Activated naive CD8-positive, alpha-beta T cell treated with anti-CD3 and anti-CD28 coated beads, Interleukin-2, amount 50 U/mL, for 24 hours (primary cell): ENCODE measurements at regions not wholly inside any gene's neighbourhood (a gene's known extent, or its start where the extent isn't known, plus 50 kb on each side); places are given as distances from the start of the nearest gene placed in this dataset.

Experiments
- ATAC-seq: fragments of 150-1000 bp; cut with Tn5 transposase; one replicate; pipeline ENCODE4 v1.10.0; 2021
- DNase-seq: peaks from one replicate; pipeline ENCODE4 v3.0.0; 2021
- H3K27ac Mint-ChIP-seq: one replicate; pipeline ENCODE4 v1.8.0; 2021; ENCODE audit warnings: mild to moderate bottlenecking, mixed read lengths
- H3K27me3 Mint-ChIP-seq: one replicate; pipeline ENCODE4 v1.8.0; 2021; ENCODE audit warnings: mixed read lengths
- H3K36me3 Mint-ChIP-seq: one replicate; pipeline ENCODE4 v1.8.0; 2021; ENCODE audit warnings: low read depth, mixed read lengths
- H3K4me1 Mint-ChIP-seq: one replicate; pipeline ENCODE4 v1.8.0; 2021; ENCODE audit warnings: mixed read lengths
- H3K4me3 Mint-ChIP-seq: one replicate; pipeline ENCODE4 v1.8.0; 2021; ENCODE audit warnings: mild to moderate bottlenecking, moderate library complexity, mixed read lengths
- H3K9me3 Mint-ChIP-seq: one replicate; pipeline ENCODE4 v1.8.0; 2021; ENCODE audit warnings: mixed read lengths

DNA sequence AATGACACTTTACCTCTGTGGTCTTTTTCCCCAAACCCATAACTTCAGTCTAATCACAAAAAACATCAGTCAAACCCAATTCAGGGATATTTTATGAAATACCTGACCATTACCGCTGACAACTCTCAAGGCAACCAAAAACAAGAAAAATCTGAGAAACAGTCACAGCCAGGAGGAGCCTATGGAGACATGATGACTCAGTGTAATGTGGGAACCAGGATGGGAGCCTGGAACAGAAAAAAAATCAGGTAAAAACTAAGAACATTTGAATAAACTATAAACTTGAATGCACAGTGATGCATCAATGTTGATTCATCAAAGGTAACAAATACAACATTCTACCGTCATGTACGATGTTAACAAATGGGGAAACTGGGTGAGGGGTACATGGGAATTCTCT is 84.1 kb upstream of the TSHZ2 start:
- H3K27ac Mint-ChIP-seq: no peak overlapping the region
- no peak overlapping the region for H3K4me3 Mint-ChIP-seq
- no peak for DNase-seq
- peaks cover 6% of the 10 kb centered on the region for H3K27me3 Mint-ChIP-seq
- ATAC-seq: no peak
- peaks cover 4% of the 10 kb centered on the region for H3K9me3 Mint-ChIP-seq
- H3K36me3 Mint-ChIP-seq: no peaks in the 10 kb centered on the region
- H3K4me1 Mint-ChIP-seq: no peaks in the 10 kb centered on the region

DNA sequence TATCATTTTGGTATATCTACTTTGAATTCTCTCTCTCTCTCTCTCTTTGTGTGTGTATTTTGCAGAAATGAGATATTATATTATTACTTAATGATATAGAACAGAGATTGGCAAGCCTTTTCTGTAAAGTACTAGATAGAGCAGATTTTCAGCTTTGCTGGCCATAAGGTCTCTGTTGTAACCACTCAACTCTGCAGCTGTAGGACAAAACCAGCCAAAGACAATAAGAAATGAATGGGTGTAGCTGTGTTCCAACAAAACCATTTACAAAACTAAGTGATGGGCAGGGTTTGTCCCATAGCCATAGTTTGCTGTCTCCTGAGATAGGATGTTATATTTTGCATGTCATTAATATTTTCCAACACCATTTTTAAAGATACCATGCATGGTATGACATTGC is 91.2 kb upstream of the TSHZ2 start:
- Mint-ChIP-seq H3K4me3 (no peak overlapping the region), H3K27ac (no peak overlapping the region), H3K4me1 (no peaks in the 10 kb centered on the region), H3K9me3 (no peaks in the 10 kb centered on the region), H3K27me3 (peaks cover 5% of the 10 kb centered on the region), H3K36me3 (no peaks in the 10 kb centered on the region)
- ATAC-seq (no peak), DNase-seq (no peak)

DNA sequence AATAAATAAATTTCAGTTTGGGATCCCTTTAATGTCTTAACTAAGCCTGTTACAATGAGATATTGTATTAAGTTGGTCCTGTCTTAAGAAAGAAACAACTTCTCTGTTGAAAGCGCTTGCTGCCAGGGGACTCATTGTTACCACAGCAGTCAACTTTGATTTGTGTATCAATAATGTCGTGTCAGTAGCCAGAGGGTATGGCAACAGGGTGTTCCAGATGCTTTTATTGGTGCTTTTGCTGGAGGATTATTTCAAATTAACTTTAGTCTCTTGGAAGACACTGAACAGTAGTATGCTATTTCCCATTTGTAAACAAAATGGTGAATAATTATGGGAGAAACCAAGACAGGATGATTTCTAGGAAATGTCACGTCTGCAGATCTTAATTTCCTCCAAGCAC is 91.9 kb upstream of the TSHZ2 start:
- Mint-ChIP-seq H3K27me3 (peaks cover 2% of the 10 kb centered on the region), H3K4me1 (no peaks in the 10 kb centered on the region), H3K27ac (no peak overlapping the region), H3K4me3 (no peak overlapping the region), H3K36me3 (no peaks in the 10 kb centered on the region), H3K9me3 (no peaks in the 10 kb centered on the region)
- ATAC-seq (no peak), DNase-seq (no peak)

DNA sequence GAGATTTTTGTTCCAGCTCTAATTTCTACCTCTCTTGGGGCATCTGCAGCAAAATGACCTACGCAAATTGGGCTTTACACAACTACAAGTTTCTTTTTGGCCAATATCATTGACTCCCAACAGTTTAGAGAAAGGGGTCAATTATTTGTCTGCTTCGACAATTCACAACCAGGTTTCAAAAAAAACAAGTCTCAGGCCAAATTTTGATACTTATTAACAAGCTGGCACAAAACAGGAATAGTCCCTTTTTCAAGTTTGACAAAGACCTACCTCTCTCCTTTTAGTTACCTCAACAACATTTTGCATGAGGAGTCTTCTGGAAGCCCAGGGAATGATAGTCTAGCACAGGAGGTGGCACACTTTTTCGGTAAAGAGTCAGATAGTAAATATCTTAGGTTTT is 97.9 kb upstream of the TSHZ2 start:
- H3K9me3 Mint-ChIP-seq: no peaks in the 10 kb centered on the region
- ATAC-seq (no peak), DNase-seq (no peak)
- H3K27me3 Mint-ChIP-seq: peaks cover 2% of the 10 kb centered on the region
- no peak overlapping the region for H3K27ac Mint-ChIP-seq
- H3K4me1 Mint-ChIP-seq: no peaks in the 10 kb centered on the region
- H3K4me3 Mint-ChIP-seq: no peak overlapping the region
- H3K36me3 Mint-ChIP-seq: no peaks in the 10 kb centered on the region

DNA sequence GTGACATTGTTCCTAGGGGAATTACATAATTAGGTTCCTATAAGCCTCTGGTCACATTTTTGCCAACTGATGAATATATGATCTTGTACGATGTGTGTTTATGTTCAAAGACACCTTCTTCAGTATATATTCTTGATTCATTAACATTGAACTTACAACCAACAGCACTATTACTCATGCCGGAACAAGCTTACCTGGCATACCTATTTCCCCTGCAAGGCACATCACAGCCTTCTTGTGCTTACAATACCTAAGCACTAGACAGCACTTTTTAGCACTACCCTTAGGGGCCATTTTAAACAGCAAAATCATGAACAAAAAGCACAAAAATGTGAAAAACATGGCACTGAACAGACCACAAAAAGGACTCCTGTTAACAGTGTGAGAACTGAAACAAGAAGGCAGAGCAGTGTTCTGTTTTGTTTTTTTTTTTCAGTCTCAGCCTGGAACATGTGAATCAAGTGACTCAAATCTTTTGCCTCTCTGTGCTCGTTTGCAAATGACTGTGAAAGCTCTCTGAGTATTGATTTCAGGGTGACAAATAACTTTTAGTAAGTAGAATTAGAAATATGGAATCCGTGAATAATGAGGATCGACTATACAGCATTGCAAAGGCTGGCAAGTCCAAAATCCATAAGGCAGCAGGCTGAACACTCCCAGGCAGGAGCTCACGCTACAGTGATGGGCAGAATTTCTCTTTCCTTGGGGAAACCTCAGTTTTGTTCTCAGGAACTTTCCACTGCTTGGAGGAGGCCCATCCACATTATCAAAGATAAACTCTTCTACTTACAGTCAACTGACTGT is 102.3 kb upstream of the TSHZ2 start:
- Mint-ChIP-seq H3K27me3 (no peaks in the 10 kb centered on the region), H3K27ac (no peak overlapping the region), H3K4me1 (no peaks in the 10 kb centered on the region), H3K9me3 (peaks cover 3% of the 10 kb centered on the region), H3K4me3 (no peak overlapping the region), H3K36me3 (no peaks in the 10 kb centered on the region)
- no peak for ATAC-seq
- DNase-seq: no peak

DNA sequence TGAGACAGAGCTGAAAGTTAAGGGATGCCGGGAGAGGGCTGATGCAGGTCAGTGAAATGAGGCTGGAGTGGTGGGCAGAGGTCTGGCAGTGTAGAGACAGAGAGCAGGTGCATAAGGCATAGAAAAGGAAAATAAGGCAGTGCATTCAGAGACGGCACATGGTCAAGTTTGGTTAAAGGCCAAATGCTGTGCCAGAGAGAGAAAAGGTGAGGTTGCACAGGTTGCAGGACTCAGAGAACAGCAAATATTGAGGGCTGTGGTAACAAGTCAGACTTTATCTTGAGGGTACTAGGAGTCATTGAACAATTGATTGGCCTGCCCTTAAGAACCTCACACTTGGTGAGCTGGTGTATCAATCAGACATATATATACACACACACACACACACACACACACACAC is 102.9 kb upstream of the TSHZ2 start:
- Mint-ChIP-seq H3K4me3 (no peak overlapping the region), H3K4me1 (no peaks in the 10 kb centered on the region), H3K36me3 (no peaks in the 10 kb centered on the region), H3K27me3 (no peaks in the 10 kb centered on the region), H3K9me3 (peaks cover 3% of the 10 kb centered on the region), H3K27ac (no peak overlapping the region)
- no peak for DNase-seq
- no peak for ATAC-seq

DNA sequence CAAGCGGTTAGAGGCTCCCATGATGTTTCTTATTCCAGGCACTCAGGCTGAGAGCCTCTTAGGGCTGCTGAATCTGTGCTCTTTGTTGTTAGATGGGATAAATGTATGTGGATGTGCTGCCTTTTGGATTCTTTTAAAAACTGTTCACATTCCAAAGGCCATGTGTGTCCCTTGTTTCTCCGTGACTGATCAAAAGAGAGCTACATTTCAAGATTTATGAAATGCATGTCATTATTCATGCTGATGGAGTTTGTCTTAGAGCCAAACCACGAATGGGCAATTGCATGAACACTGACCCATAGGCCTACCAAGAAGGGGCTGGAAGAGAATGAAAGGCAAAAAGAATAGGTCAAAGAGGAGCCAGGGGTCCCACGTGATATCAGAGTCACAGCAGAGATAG is 104.9 kb upstream of the TSHZ2 start:
- no peak for ATAC-seq
- Mint-ChIP-seq H3K27ac (no peak overlapping the region), H3K27me3 (no peaks in the 10 kb centered on the region), H3K4me3 (no peak overlapping the region), H3K36me3 (no peaks in the 10 kb centered on the region), H3K4me1 (no peaks in the 10 kb centered on the region), H3K9me3 (peaks cover 10% of the 10 kb centered on the region)
- no peak for DNase-seq

DNA sequence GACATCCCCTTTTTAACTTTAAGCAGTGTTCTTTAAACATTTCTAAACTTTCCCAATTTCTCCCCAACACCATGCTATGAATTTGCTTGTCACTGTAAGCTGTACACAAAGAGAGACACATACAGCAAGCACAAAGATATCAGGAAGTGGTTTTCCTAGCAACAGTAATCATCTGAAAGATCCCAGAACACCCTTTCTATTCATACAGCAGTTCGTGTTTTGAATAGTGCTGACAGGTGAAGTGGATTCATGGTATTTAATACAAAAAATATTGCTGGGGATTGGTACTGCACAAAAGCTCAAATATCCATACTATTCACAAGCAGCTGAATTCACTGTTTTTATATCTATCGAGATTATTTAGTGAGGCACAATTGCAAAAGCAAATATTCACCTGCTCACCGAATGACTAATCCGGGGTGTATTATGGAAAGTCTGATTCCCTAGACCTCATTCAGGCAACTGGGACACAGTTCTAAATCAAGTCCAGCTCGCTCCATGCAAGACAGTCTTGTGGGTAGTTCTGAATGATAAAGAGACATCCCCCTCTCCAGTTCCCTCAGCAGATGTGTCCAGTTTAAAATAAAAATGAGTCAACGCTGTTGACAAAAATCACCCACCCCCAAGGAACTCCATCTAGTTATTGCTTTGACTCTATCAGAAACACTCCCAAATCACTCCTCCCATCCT is 107.1 kb upstream of the TSHZ2 start:
- no peak overlapping the region for H3K27ac Mint-ChIP-seq
- H3K36me3 Mint-ChIP-seq: no peaks in the 10 kb centered on the region
- H3K9me3 Mint-ChIP-seq: peaks cover 10% of the 10 kb centered on the region
- ATAC-seq (no peak), DNase-seq (no peak)
- H3K4me3 Mint-ChIP-seq: no peak overlapping the region
- peaks cover 3% of the 10 kb centered on the region for H3K27me3 Mint-ChIP-seq
- H3K4me1 Mint-ChIP-seq: no peaks in the 10 kb centered on the region

DNA sequence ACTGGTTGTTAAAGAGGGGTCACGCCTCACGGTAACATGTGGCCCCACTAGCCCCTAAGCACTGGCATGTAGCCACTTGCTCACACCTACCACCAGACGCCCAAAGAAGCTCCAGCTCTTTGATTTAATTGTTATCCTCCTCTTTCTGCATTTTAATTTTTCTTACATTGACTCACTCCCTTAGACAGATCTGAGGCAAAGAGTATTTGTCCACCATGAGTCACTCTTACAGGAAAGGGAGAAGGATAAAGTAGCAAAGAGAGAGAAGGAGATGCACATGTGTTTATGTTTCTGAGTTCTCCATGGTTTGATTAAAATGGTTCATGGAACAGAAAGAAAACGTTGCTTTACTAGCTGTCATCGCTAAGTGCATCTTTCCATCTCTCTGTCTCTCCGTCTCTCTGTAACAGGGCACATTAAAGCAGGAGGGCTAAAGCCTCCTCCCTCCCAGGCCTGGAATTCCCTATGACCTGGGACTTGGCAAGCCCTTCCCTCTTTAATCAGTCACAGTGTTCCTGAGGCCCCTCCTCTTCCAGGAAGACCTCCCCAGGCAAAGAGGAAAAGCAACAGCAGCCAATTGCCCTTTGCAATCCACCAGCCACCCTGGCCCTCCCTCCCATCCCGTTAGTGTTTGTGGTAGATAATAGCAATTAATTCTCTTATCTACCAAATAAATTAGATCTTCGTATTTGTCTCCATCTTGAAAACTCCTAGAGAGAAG is 112.8 kb upstream of the TSHZ2 start:
- no peak for ATAC-seq
- no peak overlapping the region for H3K27ac Mint-ChIP-seq

DNA sequence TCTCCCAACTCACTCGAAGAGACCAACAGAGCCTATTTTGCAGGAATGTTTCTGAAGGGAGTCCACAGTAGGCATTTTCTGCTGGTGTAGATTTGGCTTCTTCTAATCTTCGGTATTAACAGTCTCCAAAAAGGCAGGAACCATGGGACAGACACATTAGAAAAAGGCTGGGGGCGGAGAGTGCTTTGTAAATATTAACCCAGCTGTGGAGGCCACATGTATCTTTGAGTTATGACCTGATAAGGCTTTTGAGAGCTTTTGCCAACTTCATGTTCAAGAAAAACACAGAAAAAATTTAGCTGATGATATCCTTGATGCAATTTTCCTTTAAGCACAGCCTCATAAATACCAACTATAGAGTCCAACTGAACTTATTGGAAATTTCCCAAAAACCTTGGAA is 119.4 kb upstream of the TSHZ2 start:
- Mint-ChIP-seq H3K4me3 (no peak overlapping the region), H3K4me1 (no peaks in the 10 kb centered on the region), H3K9me3 (no peaks in the 10 kb centered on the region), H3K36me3 (no peaks in the 10 kb centered on the region), H3K27ac (no peak overlapping the region), H3K27me3 (no peaks in the 10 kb centered on the region)
- ATAC-seq (no peak), DNase-seq (no peak)

More for the DNA sequence above, 112.8 kb upstream of the TSHZ2 start:
- Mint-ChIP-seq H3K27me3 (peaks cover 3% of the 10 kb centered on the region), H3K9me3 (peaks cover 7% of the 10 kb centered on the region), H3K36me3 (no peaks in the 10 kb centered on the region), H3K4me3 (no peak overlapping the region), H3K4me1 (no peaks in the 10 kb centered on the region)
- no peak for DNase-seq

DNA sequence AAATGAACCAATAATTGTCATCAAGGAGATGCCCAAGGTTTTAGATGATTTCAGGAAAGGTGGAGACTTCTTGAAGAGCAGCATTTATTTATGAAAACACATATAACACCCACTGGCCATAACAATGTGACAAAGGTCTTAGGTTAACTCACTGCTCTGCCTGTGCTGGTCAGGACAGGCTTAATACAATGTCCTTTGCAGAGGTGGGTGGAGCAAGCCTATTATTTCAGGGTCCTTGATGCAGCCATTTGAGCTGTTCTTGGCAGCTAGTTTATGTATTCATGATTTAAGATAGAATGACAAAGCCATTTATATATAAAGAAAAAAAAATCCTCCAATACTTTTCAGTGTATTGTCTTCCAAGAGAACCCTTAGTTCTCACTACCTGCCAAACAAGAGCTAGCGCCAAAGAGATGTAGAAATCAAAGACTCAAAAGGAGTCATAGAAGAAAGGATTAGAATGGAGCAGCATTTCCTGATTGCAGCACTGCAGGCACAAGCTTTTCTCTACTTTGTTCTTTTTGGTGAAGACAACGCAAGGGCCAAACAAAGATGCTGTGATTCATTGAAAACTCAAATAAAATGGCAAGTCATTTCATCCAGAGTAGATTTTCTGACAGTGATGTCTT is 124.3 kb upstream of the TSHZ2 start:
- no peaks in the 10 kb centered on the region for H3K9me3 Mint-ChIP-seq
- no peak for DNase-seq
- H3K4me1 Mint-ChIP-seq: no peaks in the 10 kb centered on the region
- H3K27me3 Mint-ChIP-seq: peaks cover 5% of the 10 kb centered on the region
- ATAC-seq: no peak
- H3K27ac Mint-ChIP-seq: no peak overlapping the region
- H3K36me3 Mint-ChIP-seq: no peaks in the 10 kb centered on the region
- H3K4me3 Mint-ChIP-seq: no peak overlapping the region

DNA sequence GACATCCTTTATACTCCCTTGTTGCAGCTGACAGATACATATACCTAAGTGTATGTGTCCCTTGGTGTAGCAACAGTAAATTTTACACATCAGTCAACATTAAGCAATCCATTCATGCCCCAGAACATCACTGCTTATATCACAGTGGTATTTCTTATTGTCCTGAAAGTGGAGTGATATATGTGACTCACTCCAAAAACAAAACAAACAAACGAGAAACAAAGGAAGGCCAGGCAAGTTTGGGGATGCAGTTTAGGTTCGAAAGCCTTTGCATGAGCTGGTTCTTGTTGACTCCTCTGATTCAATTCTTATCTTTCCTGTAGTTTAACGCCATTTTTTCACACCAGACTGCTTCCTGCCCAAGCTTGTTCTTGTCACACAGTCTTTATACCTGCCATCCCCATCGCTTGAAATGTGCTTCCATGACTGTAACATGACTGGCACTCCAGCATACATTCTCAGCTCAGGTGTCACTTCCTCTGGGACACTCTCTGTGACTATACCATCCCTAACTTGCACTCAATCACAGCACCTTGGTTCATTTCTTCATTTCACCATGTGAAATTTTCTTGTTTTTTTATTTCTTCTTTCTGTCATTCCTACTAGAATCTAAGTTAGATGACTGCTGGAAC is 125.0 kb upstream of the TSHZ2 start:
- Mint-ChIP-seq H3K27me3 (peaks cover 5% of the 10 kb centered on the region), H3K36me3 (no peaks in the 10 kb centered on the region), H3K4me3 (no peak overlapping the region), H3K9me3 (no peaks in the 10 kb centered on the region), H3K27ac (no peak overlapping the region), H3K4me1 (no peaks in the 10 kb centered on the region)
- no peak for DNase-seq
- no peak for ATAC-seq

DNA sequence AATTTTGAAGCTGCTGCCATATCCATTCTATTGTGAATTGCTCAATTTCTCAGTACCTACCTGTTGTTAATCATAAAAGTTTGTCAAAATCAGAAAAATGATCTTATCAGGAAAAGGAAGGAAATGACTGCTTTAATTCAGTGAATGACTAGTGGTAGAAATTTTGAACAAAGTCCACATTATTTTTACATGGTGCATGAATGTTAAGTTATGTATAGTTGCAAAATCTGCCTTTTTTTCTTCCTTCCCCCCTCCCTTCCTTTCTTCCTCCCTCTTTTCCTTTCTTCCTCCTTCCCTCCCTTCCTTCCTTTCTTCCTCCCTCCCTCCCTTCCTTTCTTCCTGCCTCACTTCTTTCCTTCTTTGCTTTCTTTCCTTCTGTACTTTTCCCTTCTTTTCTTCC is 127.1 kb upstream of the TSHZ2 start:
- Mint-ChIP-seq H3K9me3 (no peaks in the 10 kb centered on the region), H3K27me3 (peaks cover 5% of the 10 kb centered on the region), H3K4me3 (no peak overlapping the region), H3K4me1 (no peaks in the 10 kb centered on the region), H3K27ac (no peak overlapping the region), H3K36me3 (no peaks in the 10 kb centered on the region)
- ATAC-seq (no peak), DNase-seq (no peak)

DNA sequence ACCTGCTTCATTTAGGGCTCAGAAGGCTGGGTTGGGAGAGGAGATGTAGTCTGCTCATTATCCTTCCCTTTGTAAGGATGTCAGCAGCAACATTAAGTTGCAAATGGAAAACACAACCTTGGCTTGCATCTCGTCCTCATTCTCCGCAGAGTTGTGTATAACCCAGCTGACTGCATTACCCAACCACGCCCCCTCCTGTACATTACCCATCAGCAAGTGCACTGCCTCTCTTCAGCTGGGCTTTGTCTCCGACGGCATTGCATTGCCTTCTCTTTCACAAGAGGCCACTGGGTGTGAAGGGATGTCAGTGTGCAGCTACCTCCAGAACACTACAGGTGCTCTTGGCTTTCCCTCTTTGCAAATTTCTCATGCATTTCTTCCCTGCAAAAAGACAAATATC is 128.7 kb upstream of the TSHZ2 start:
- no peak overlapping the region for H3K27ac Mint-ChIP-seq
- peaks cover 6% of the 10 kb centered on the region for H3K27me3 Mint-ChIP-seq
- no peaks in the 10 kb centered on the region for H3K4me1 Mint-ChIP-seq
- DNase-seq (no peak), ATAC-seq (no peak)
- no peak overlapping the region for H3K4me3 Mint-ChIP-seq
- no peaks in the 10 kb centered on the region for H3K9me3 Mint-ChIP-seq
- H3K36me3 Mint-ChIP-seq: no peaks in the 10 kb centered on the region
